Gastroesophageal sphincter (tissue), 4 donors: ENCODE measurements at regions not wholly inside any gene's neighbourhood (a gene's known extent, or its start where the extent isn't known, plus 50 kb on each side); places are given as distances from the start of the nearest gene placed in this dataset.
"Not testable (repeated sequence)": the region's sequence is repeated elsewhere in the genome, so short reads cannot be mapped to it uniquely, and the experiment has no call there.

Experiments used
- ATAC-seq: fragments of 150-250 bp; one replicate; pipeline ENCODE4 v1.9.1; 2016; ENCODE audit warnings: mild to moderate bottlenecking, moderate library complexity
- H3K27ac ChIP-seq, 4 donors: fragments of 200-600 bp; sonication (generic) in 3 of 4; 1 replicate in 3 of 4; 2 replicates in 1 of 4; pipeline ENCODE4 v1.5.1; 2016 to 2019
- H3K27me3 ChIP-seq: fragments of 200-600 bp; sonication (generic); one replicate; pipeline ENCODE4 v1.5.1; 2019
- H3K36me3 ChIP-seq, 2 donors: fragments of 200-600 bp; sonication (generic); one replicate each; pipeline ENCODE4 v1.5.1; 2019; ENCODE audit warnings: control low read depth in 1 of 2
- H3K4me1 ChIP-seq, 3 donors: fragments of 200-600 bp; sonication (generic); 1 replicate in 2 of 3; 2 replicates in 1 of 3; pipeline ENCODE4 v1.5.1; 2016 to 2019; ENCODE audit warnings: control low read depth in 2 of 3
- H3K4me3 ChIP-seq, 2 donors: fragments of 200-600 bp; sonication (generic); one replicate each; pipeline ENCODE4 v1.5.1; 2019; ENCODE audit warnings: mild to moderate bottlenecking in 1 of 2, moderate library complexity in 1 of 2
- H3K9me3 ChIP-seq, 3 donors: fragments of 200-600 bp; sonication (generic); one replicate each; pipeline ENCODE4 v1.5.1; 2017 to 2019; ENCODE audit warnings: control low read depth in 2 of 3
- EP300 ChIP-seq: sonication (generic); formaldehyde crosslinking; IDR thresholded peaks from one replicate; pipeline ENCODE4 v1.6.1; 2017; ENCODE audit warnings: antibody characterized with exemption, mild to moderate bottlenecking
- POLR2A ChIP-seq, 2 donors: fragments of 450-650 bp; IDR thresholded peaks; one replicate each; pipeline ENCODE4 v1.6.1; 2017; ENCODE audit warnings: antibody characterized with exemption in 2 of 2, mild to moderate bottlenecking in 2 of 2, moderate library complexity in 1 of 2
- POLR2AphosphoS5 ChIP-seq: sonication (generic); formaldehyde crosslinking; IDR thresholded peaks from one replicate; pipeline ENCODE4 v1.6.1; 2017; ENCODE audit warnings: antibody characterized with exemption
- WGBS, 2 donors: methylation state at CpG; one replicate each; pipeline ENCODE4 v1.1.5; 2018; ENCODE audit warnings: low coverage in 1 of 2; 5-methylcytosine and 5-hydroxymethylcytosine counted together
- TF ChIP-seq, protein P1 (sequence below), 4 experiments: fragments of 200-600 bp in 2 of 4; fragments of 450-650 bp in 2 of 4; sonication (generic) in 1 of 4; IDR thresholded peaks; one replicate each; pipeline ENCODE4 v1.5.1; 2017 to 2019; ENCODE audit warnings: antibody characterized with exemption in 4 of 4, mild to moderate bottlenecking in 2 of 4, moderate library complexity in 2 of 4

DNA sequence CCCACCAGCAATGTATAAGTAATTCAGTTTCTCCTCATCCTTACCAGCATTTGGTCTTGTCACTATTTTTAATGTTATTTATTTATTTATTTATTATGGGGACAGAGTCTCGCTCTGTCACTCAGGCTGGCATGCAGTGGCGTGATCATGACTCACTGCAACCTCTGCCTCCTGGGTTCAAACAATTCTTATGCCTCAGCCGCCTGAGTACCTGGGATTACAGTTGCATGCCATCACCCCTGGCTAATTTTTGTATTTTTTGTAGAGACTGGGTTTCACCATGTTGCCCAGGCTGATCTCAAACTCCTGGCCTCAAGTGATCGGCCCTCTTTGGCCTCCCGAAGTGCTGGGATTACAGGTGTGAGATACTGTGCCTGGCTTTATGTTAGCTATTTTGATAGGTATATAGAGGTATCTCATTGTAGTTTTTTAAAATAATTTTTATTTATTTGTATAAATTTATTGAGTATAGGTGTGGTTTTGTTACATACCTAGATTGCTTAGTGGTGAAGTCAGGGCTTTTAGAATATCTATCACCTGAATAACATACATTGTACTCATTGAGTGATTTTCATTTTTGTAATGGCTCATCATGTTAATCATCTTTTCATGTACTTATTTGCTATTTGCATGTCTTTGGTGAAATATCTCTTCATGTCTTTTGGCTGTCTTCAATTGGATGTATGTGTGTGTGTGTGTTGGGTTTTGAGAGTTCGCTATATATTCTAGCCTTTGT is 53.3 kb downstream of the TANC2 start:
- Histone ChIP-seq H3K27me3 (no peaks in the 10 kb centered on the region), H3K9me3 (no peaks in the 10 kb centered on the region), H3K4me1 (peaks cover 0 to 5% (median 0%) of the 10 kb centered on the region in 3 donors), H3K27ac (no peak overlapping the region), H3K4me3 (no peak overlapping the region), H3K36me3 (no peaks in the 10 kb centered on the region)
- no peak for TF ChIP-seq EP300
- whole genome bisulfite sequencing, 2 donors: 96 to 98% methylated on average over 6 of the region's 6 CpGs
- no peak for ATAC-seq

DNA sequence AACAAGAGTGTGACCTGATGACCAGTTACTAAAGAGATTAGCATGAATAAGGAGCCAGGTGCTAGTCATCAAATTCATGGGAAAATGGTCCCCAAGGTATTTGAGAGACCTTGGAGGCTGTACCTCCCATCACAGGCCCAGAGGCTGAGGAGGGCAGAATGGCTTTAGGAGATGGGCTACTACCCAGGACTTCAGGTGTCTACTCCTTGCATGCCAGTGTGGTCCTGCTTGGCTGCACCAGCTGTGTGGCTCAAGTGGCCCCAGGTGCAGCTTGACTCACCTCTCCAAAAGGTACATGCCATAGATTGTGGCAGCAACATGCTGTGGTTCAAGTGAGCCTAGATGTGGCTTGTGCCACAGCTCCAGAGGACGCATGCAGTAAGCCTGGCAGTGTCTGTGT is 56.5 kb downstream of the TANC2 start:
- Histone ChIP-seq H3K27ac (no peak overlapping the region), H3K4me3 (no peak overlapping the region), H3K4me1 (peaks cover 0 to 5% (median 0%) of the 10 kb centered on the region in 3 donors), H3K9me3 (no peaks in the 10 kb centered on the region), H3K27me3 (no peaks in the 10 kb centered on the region), H3K36me3 (no peaks in the 10 kb centered on the region)
- TF ChIP-seq POLR2A (IDR thresholded peaks at IDR 0.05) (no peak), EP300 (no peak), POLR2AphosphoS5 (no peak)
- TF ChIP-seq, protein P1, sequence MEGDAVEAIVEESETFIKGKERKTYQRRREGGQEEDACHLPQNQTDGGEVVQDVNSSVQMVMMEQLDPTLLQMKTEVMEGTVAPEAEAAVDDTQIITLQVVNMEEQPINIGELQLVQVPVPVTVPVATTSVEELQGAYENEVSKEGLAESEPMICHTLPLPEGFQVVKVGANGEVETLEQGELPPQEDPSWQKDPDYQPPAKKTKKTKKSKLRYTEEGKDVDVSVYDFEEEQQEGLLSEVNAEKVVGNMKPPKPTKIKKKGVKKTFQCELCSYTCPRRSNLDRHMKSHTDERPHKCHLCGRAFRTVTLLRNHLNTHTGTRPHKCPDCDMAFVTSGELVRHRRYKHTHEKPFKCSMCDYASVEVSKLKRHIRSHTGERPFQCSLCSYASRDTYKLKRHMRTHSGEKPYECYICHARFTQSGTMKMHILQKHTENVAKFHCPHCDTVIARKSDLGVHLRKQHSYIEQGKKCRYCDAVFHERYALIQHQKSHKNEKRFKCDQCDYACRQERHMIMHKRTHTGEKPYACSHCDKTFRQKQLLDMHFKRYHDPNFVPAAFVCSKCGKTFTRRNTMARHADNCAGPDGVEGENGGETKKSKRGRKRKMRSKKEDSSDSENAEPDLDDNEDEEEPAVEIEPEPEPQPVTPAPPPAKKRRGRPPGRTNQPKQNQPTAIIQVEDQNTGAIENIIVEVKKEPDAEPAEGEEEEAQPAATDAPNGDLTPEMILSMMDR (IDR thresholded peaks at IDR 0.05): no peak
- no peak for ATAC-seq
- no CpG with 5 or more reads among the region's 1 CpG for WGBS, 2 donors

DNA sequence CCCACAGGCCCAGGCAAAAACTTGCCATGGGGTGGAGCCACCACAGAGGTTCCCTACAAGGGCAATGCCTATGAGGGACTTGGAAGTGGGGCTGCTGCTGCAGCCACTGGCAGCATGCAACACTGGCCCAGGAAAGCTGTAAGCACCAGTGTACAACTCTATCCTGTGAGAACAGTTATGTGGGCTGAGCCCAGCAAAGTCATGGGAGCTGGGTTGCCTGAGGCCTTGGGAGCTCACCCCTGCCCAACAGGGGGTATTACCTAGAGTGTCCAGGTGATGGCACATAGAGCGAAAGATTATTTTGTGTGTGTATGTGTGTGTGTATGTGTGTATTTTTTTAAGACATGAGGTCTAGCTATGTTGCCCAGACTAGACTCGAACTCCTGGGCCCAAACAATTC is 57.0 kb downstream of the TANC2 start:
- WGBS, 2 donors: 50 to 92% methylated on average over 1 of the region's 2 CpGs
- Histone ChIP-seq H3K36me3 (no peaks in the 10 kb centered on the region), H3K27ac (no peak overlapping the region), H3K27me3 (no peaks in the 10 kb centered on the region), H3K4me3 (no peak overlapping the region), H3K9me3 (no peaks in the 10 kb centered on the region), H3K4me1 (peaks cover 0 to 5% (median 0%) of the 10 kb centered on the region in 3 donors)
- TF ChIP-seq EP300 (no peak), POLR2AphosphoS5 (no peak), POLR2A (IDR thresholded peaks at IDR 0.05) (no peak)
- TF ChIP-seq, protein P1 (IDR thresholded peaks at IDR 0.05): no peak
- ATAC-seq: no peak

DNA sequence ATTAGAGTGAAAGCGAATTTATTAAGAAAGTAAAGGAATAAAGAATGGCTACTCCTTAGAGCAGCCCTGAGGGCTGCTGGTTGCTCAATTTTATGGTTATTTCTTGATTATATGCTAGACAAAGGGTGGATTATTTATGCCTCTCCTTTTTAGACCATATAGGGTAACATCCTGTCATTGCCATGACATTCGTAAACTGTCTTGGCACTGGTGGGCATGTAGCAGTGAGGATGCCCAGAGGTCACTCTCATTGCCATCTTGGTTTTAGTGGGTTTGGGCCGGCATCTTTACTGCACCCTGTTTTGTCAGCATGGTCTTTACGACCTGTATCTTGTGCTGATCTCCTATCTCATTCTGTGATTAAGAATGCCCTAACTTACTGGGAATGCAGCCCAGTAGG is 58.2 kb downstream of the TANC2 start:
- WGBS, 2 donors: 87 to 94% methylated on average over 4 of the region's 4 CpGs
- no peak overlapping the region for H3K4me3 ChIP-seq
- H3K27me3 ChIP-seq: no peaks in the 10 kb centered on the region
- TF ChIP-seq EP300: no peak
- no peak for TF ChIP-seq POLR2AphosphoS5
- TF ChIP-seq, protein P1 (IDR thresholded peaks at IDR 0.05): no peak
- no peak for TF ChIP-seq POLR2A (IDR thresholded peaks at IDR 0.05)
- peaks cover 0 to 5% (median 0%) of the 10 kb centered on the region in 3 donors for H3K4me1 ChIP-seq
- no peaks in the 10 kb centered on the region for H3K36me3 ChIP-seq
- H3K9me3 ChIP-seq: no peaks in the 10 kb centered on the region
- no peak overlapping the region for H3K27ac ChIP-seq
- no peak for ATAC-seq

DNA sequence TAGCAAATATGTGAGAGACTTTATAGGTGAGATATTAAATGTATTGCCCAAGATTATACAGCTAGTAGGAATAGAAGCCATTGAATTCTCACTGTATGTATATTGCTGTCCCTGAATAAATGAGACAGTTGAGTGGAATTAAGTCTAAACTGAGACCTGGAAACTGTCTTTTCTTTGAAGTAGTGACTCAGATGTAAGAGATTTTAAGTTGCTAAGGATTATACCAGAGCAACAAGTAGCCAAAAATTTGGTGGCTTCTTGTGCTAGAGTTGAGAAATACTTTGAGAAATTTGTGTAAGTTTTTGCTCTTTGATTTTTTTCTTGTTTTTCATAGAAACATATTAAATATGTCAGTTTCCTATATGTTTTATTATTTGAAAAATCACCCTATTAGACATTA is 58.7 kb downstream of the TANC2 start:
- Histone ChIP-seq H3K36me3 (no peaks in the 10 kb centered on the region), H3K4me1 (peaks cover 0 to 5% (median 0%) of the 10 kb centered on the region in 3 donors), H3K9me3 (no peaks in the 10 kb centered on the region), H3K27me3 (no peaks in the 10 kb centered on the region), H3K4me3 (no peak overlapping the region), H3K27ac (no peak overlapping the region)
- TF ChIP-seq POLR2A (IDR thresholded peaks at IDR 0.05) (no peak), EP300 (no peak), POLR2AphosphoS5 (no peak)
- TF ChIP-seq, protein P1 (IDR thresholded peaks at IDR 0.05): no peak
- ATAC-seq: no peak

DNA sequence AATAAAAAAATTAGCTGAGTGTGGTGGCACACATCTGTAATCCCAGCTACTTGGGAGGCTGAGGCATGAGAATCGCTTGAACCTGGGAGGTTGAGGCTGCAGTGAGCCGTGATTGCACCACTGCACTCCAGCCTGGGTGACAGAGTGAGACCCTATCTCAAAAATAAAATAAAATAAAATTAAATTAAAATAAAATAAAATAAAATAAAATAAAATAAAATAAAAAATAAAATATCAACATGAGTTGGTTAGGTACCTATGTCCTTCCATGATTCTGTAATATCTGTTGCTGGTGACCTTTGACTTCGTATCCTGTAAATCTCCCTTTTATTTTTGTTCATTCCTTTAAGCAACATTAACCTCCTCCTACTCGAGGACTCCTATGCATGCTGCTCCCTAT is 59.6 kb downstream of the TANC2 start:
- WGBS, 2 donors: 75 to 93% methylated on average over 2 to 4 of the region's 4 CpGs
- H3K9me3 ChIP-seq, H3K27ac ChIP-seq, H3K27me3 ChIP-seq, H3K4me3 ChIP-seq, H3K36me3 ChIP-seq, H3K4me1 ChIP-seq, ATAC-seq: not testable (repeated sequence)
